Stimulated activated naive B cell treated with anti-CD40 and anti-IgM and Interleukin-4, amounts not matched to agents 10 μg/mL and 1 μg/mL and 100 μg/mL, for 72 hours (primary cell): ENCODE measurements at regions not wholly inside any gene's neighbourhood (a gene's known extent, or its start where the extent isn't known, plus 50 kb on each side); places are given as distances from the start of the nearest gene placed in this dataset.
"Not testable (repeated sequence)": the region's sequence is repeated elsewhere in the genome, so short reads cannot be mapped to it uniquely, and the experiment has no call there.

Experiments used
- ATAC-seq, 2 donors: fragments of 150-1000 bp; cut with Tn5 transposase; replicated peaks; 2 replicates each; pipeline ENCODE4 v1.10.0; 2021; ENCODE audit warnings: moderate library complexity in 1 of 2
- DNase-seq: peaks from one replicate; pipeline ENCODE4 v3.0.0; 2021
- H3K27ac Mint-ChIP-seq: one replicate; pipeline ENCODE4 v1.8.0; 2022; ENCODE audit warnings: mild to moderate bottlenecking, mixed read lengths
- H3K27me3 Mint-ChIP-seq, 2 donors: one replicate each; pipeline ENCODE4 v1.8.0; 2022; ENCODE audit warnings: mixed read lengths in 2 of 2
- H3K36me3 Mint-ChIP-seq, 2 donors: one replicate each; pipeline ENCODE4 v1.8.0; 2022; ENCODE audit warnings: mixed read lengths in 2 of 2, mild to moderate bottlenecking in 1 of 2
- H3K4me1 Mint-ChIP-seq, 2 donors: one replicate each; pipeline ENCODE4 v1.8.0; 2022; ENCODE audit warnings: mixed read lengths in 2 of 2, mild to moderate bottlenecking in 1 of 2
- H3K4me3 Mint-ChIP-seq, 2 donors: one replicate each; pipeline ENCODE4 v1.8.0; 2022; ENCODE audit warnings: mild to moderate bottlenecking in 2 of 2, mixed read lengths in 2 of 2, moderate library complexity in 1 of 2
- H3K9me3 Mint-ChIP-seq, 2 donors: one replicate each; pipeline ENCODE4 v1.8.0; 2022; ENCODE audit warnings: mixed read lengths in 2 of 2, mild to moderate bottlenecking in 1 of 2

GRCh38 chr6:79150733-79151132, 72.7 kb upstream of the PHIP start:
- ATAC-seq (no peak), DNase-seq (no peak)
- H3K4me3 Mint-ChIP-seq: no peak overlapping the region
- no peaks in the 10 kb centered on the region for H3K4me1 Mint-ChIP-seq
- peaks cover under 1% of the 10 kb centered on the region in 2 donors for H3K27me3 Mint-ChIP-seq
- H3K27ac Mint-ChIP-seq: no peak overlapping the region
- no peaks in the 10 kb centered on the region for H3K9me3 Mint-ChIP-seq
- H3K36me3 Mint-ChIP-seq: no peaks in the 10 kb centered on the region

GRCh38 chr6:79149884-79150283, 71.8 kb upstream of the PHIP start:
- DNase-seq: no peak
- Mint-ChIP-seq H3K4me1 (no peaks in the 10 kb centered on the region), H3K27ac (no peak overlapping the region), H3K36me3 (no peaks in the 10 kb centered on the region), H3K9me3 (no peaks in the 10 kb centered on the region), H3K4me3 (no peak overlapping the region), H3K27me3 (no peaks in the 10 kb centered on the region)
- ATAC-seq: no peak

DNA sequence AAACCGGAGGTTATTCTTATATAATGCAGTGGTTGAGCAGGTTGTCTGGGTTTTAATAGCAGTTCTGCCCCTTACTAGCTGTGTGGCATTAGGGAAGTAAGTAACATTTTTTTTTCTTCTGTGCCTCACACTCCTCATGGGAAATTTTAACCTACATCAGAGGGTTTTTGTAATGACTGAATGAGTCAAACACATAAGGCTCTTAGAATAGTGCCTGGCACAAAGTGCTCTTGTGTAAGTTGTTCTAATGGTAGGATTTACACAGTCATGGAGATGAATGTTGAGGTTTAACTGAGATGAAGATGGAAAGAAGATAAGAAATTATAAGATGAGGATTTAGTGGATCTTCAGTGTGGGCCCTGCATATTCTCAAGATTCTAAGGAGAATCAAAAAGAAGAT, 68.4 kb upstream of the PHIP start:
- peaks cover 3 to 4% of the 10 kb centered on the region in 2 donors for H3K9me3 Mint-ChIP-seq
- ATAC-seq (peak in 1 of 2 donors; percentile 31), DNase-seq (no peak)
- H3K27ac Mint-ChIP-seq: no peak overlapping the region
- H3K36me3 Mint-ChIP-seq: no peaks in the 10 kb centered on the region
- peaks cover 4 to 5% of the 10 kb centered on the region in 2 donors for H3K27me3 Mint-ChIP-seq
- H3K4me1 Mint-ChIP-seq: no peaks in the 10 kb centered on the region
- H3K4me3 Mint-ChIP-seq: no peak overlapping the region

GRCh38 chr6:79145301-79145700, 67.2 kb upstream of the PHIP start:
- Mint-ChIP-seq H3K4me1 (no peaks in the 10 kb centered on the region), H3K27me3 (peaks cover 4 to 5% of the 10 kb centered on the region in 2 donors), H3K4me3 (no peak overlapping the region), H3K36me3 (no peaks in the 10 kb centered on the region), H3K9me3 (peaks cover 3 to 4% of the 10 kb centered on the region in 2 donors), H3K27ac (no peak overlapping the region)
- ATAC-seq (no peak), DNase-seq (no peak)

DNA sequence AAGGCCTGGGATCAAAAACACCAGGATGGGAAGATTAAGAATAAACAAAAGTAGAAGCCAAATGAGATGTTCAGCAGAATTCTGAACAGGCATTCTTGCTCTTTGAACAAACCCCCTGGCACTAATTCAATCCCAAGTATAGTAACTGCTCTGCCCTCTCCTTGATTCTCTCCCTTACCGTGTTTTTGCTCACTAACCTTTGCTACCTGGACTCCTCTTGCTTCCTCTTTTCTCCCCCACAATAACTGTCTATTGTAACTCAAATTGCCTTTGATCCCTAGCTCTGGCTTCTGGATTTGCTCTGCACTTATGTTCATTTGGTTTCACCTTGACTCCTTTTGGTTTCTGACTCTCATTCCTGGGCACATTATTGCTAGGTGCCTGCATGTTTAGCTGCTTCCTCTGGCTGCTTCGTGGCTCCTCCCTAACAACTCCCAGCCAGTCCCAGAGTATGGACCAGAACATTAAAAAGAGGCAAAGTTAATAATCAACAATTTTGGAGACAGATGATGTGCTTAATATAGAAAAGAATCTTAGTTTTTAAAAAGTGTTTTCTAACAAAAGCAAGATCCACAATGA, 65.4 kb upstream of the PHIP start:
- no peak overlapping the region for H3K27ac Mint-ChIP-seq

GRCh38 chr6:79138146-79138545, 60.1 kb upstream of the PHIP start:
- H3K27me3 Mint-ChIP-seq: peaks cover 38 to 42% of the 10 kb centered on the region in 2 donors
- H3K9me3 Mint-ChIP-seq: peaks cover 27 to 39% of the 10 kb centered on the region in 2 donors
- ATAC-seq (no peak), DNase-seq (no peak)
- peaks cover 0 to 7% of the 10 kb centered on the region in 2 donors for H3K36me3 Mint-ChIP-seq
- H3K4me1 Mint-ChIP-seq: no peaks in the 10 kb centered on the region
- no peak overlapping the region for H3K4me3 Mint-ChIP-seq
- no peak overlapping the region for H3K27ac Mint-ChIP-seq

More for the DNA sequence above, 65.4 kb upstream of the PHIP start:
- Mint-ChIP-seq H3K4me1 (no peaks in the 10 kb centered on the region), H3K9me3 (peaks cover 4 to 5% of the 10 kb centered on the region in 2 donors), H3K4me3 (no peak overlapping the region), H3K27me3 (peaks cover 4 to 5% of the 10 kb centered on the region in 2 donors), H3K36me3 (no peaks in the 10 kb centered on the region)
- ATAC-seq: no peak
- no peak for DNase-seq

DNA sequence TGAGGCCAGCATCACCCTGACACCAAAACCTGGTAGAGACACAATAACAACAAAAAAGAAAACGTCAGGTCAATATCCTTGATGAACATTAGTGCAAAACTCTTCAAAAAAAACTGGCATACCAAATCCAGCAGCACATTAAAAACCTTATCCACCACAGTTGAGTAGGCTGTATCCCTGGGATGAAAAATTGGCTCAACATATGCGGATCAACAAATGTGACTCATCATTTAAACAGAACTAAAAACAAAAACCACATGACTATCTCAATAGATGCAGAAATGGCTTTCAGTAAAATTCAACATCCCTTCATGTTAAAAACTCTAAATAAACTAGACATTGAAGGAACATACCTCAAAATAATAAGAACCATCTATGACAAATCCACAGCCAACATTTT, 59.6 kb upstream of the PHIP start:
- no peak overlapping the region for H3K27ac Mint-ChIP-seq
- H3K27me3 Mint-ChIP-seq: peaks cover 38 to 42% of the 10 kb centered on the region in 2 donors
- ATAC-seq (no peak), DNase-seq (no peak)
- H3K9me3 Mint-ChIP-seq: peaks cover 27 to 39% of the 10 kb centered on the region in 2 donors
- peaks cover 0 to 7% of the 10 kb centered on the region in 2 donors for H3K36me3 Mint-ChIP-seq
- H3K4me1 Mint-ChIP-seq: no peaks in the 10 kb centered on the region
- H3K4me3 Mint-ChIP-seq: no peak overlapping the region

- Mint-ChIP-seq H3K4me3 (no peak overlapping the region), H3K9me3 (peaks cover 25 to 36% of the 10 kb centered on the region in 2 donors), H3K27me3 (peaks cover 44 to 52% of the 10 kb centered on the region in 2 donors), H3K4me1 (no peaks in the 10 kb centered on the region), H3K27ac (no peak overlapping the region), H3K36me3 (peaks cover 0 to 7% of the 10 kb centered on the region in 2 donors)
- ATAC-seq: no peak
- DNase-seq: no peak
These were observed 58.0 kb upstream of the PHIP start for GRCh38 chr6:79135973-79136470.

DNA sequence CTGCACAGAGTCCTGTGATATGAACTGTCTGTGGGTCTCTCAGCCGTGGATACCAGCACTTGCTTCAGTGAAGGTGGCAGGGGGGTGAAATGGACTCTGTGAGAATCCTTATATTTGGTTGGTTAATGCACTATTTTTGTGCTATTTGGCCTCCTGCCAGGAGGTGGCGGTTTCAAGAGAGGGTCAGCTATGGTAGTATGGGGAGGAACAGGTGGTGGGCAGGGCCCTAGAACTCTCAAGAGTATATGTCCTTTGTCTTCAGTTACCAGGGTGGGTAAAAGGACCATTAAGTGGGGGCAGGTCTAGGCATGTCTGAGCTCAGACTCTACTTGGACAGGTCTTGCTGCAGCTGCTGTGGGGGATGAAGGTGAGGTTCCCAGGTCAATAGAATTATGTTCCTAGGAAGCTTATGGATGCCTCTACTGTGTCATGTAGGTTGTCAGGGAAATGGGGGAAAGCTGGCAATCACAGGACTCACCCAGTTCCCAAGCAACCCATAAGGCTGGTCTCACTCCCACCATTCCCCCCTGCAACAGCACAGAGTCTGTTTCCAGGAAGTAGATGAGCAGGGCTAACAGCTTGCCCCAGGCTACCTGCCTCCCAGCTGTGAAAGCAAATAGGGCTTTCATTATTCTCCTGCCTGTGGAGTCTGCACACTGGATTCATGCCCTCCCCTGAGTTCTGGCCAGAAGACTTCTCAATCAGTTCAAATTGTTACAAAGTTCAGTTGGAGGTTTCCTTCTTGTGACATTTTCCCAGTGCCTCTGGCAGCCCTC, 56.8 kb upstream of the PHIP start:
- ATAC-seq: no peak
- H3K4me1 Mint-ChIP-seq: no peaks in the 10 kb centered on the region
- H3K9me3 Mint-ChIP-seq: peaks cover 25 to 36% of the 10 kb centered on the region in 2 donors
- H3K27me3 Mint-ChIP-seq: peaks cover 44 to 52% of the 10 kb centered on the region in 2 donors
- H3K36me3 Mint-ChIP-seq: peaks cover 0 to 7% of the 10 kb centered on the region in 2 donors
- H3K4me3 Mint-ChIP-seq: no peak overlapping the region
- no peak overlapping the region for H3K27ac Mint-ChIP-seq
- no peak for DNase-seq

- Mint-ChIP-seq H3K4me3 (no peak overlapping the region), H3K27me3 (peaks cover 45 to 55% of the 10 kb centered on the region in 2 donors), H3K4me1 (no peaks in the 10 kb centered on the region), H3K9me3 (peaks cover 24 to 34% of the 10 kb centered on the region in 2 donors), H3K36me3 (peaks cover 0 to 7% of the 10 kb centered on the region in 2 donors), H3K27ac (no peak overlapping the region)
- DNase-seq (no peak), ATAC-seq (no peak)
These were observed 55.1 kb upstream of the PHIP start for GRCh38 chr6:79133173-79133572.

GRCh38 chr6:79131220-79131619, 53.2 kb upstream of the PHIP start:
- H3K4me1 Mint-ChIP-seq, H3K36me3 Mint-ChIP-seq, DNase-seq, H3K27ac Mint-ChIP-seq, H3K4me3 Mint-ChIP-seq, ATAC-seq: not testable (repeated sequence)
- Mint-ChIP-seq H3K9me3 (peaks cover 16 to 20% of the 10 kb centered on the region in 2 donors), H3K27me3 (peaks cover 29 to 40% of the 10 kb centered on the region in 2 donors)
